GF-D8 (cell line): ENCODE measurements at regions not wholly inside any gene's neighbourhood (a gene's known extent, or its start where the extent isn't known, plus 50 kb on each side); places are given as distances from the start of the nearest gene placed in this dataset.
"Not testable (repeated sequence)": the region's sequence is repeated elsewhere in the genome, so short reads cannot be mapped to it uniquely, and the experiment has no call there.

Experiments used
- DNase-seq: peaks from one replicate; lab custom pipeline; 2025; lab: John Stamatoyannopoulos, UW

DNA sequence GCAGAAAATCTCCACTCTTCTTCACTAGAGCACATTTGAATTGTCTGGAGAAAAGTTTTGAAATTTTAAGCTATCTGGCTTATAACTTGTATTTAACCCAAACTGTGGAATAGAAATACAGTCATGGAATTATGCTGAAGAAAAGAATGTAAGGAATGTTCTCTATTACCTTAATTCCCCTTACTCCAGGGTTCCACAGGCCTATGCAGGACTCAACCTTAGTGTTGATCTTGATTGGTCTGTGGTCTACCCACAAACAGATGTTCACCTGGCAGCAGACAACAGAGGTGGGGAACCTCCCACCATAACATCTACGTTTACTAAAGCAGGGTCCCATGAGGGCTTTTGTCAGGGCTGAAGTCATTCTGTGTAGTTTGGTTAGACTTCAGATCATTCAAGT is 189.3 kb upstream of the GPRIN3 start:
- DNase-seq, result no peak

DNA sequence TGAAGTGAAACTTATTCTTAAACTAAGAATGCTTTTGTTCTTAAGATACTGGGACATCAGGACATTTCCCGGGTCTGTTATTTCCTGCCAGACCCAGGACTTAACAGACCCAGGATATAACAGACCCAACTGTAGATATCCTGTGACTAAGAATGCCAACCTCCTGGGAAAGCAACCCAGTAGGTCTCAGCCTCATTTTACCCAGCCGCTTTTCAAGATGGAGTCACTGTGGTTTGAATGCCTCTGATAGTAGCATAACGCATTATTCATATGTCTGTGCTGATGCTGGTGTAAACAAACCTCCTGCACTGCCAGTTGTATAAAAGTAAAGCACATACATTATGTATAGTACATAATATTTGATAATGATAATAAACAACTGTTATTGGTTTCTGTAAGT is 185.8 kb upstream of the GPRIN3 start:
- DNase-seq, result no peak

DNA sequence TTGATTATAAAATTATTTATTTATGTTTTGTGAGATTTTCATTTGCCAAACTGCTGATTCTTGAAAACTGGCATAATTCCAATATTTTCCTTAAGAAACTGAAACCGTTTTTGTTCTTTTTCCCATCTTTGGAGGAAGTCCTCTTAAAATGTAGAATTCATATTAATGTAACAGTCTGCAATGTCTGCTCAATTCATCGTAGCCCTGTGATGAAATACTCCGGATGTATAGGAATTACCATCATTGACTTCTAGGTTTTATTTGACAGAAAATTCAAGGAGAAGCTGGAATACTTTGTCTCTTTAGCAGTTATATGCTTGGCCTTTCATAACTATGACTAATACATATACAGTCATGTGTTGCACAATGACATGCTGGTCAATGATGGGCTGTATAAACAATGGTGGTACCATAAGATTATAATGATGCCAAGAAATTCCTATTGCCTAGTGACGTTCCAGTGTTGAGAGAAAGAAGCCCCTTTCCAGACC is 185.0 kb upstream of the GPRIN3 start:
- no peak for DNase-seq

DNA sequence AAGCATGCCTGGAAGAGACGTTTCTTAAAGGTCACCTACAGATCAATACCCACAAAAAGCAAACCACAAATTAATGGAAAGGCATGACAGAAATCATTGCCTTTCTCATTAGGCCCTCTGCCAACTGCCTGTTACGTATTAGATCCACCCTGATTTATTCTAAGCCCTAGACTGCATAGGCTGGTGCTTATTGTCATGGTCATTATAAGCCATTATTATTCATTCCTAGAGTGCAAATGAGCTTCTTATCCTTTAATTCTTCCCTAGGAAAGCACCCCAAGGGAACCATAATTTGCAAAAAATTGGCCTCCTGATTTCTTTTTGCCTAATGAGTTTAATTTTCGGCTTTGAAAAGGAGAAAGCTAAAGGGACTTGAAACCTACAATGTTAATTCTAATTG is 184.2 kb upstream of the GPRIN3 start:
- no peak for DNase-seq

DNA sequence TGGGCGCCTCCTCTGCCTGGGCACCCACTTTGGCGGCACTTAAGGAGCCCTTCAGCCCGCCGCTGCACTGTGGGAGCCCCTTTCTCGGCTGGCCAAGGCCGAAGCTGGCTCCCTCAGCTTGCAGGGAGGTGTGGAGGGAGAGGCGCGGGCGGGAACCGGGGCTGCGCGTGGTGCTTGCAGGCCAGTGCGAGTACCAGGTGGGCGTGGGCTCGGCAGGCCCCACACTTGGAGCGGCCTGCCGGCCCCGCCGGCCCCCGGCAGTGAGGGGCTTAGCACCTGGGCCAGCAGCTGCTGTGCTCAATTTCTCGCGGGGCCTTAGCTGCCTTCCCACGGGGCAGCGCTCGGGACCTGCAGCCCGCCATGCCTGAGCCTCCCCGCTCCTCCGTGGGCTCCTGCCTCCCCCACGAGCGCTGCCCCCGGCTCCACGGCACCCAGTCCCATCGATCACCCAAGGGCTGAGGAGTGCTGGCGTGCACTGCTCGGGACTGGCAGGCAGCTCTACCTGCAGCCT is 182.4 kb upstream of the GPRIN3 start:
- not testable (repeated sequence) for DNase-seq

DNA sequence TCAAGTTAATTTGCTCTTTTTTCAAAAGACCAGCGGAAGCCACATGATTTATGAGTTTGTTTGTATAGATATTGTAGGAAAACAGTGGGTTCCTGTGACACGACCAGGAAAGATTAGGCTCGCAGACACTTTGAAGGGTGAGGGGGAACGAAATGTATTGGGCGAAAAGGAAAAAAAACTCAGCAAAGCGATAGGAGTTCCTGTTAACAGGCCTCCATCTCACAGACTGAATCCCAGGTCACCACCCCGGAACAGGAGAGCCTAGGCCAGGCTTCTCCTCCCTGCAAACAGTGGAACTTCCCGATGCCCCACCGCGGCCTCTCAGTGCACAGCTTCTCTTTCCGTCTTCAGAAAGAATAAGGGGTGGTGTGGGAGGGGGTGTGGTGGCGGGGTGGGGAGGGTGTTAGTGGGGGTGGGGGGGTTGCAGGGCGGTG is 181.8 kb upstream of the GPRIN3 start:
- no peak for DNase-seq

DNA sequence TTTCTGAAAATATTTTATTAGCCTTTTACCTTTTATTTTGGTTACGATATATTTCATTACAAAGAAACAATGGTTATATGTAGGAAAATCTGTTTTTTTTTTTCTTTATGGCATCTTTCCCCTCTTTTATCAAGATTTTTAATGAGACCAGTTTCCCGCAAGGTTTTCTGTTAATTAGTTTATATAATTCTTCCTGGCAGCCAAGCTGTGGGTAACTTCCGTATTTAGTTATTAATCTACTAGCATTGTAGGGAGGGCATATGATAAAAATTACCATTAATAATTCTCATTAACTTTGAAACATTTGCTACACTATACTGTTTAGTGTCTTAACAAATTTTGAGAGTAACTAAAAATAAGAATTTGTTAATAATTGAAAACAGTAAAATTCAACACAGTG is 181.1 kb upstream of the GPRIN3 start:
- DNase-seq, result no peak

DNA sequence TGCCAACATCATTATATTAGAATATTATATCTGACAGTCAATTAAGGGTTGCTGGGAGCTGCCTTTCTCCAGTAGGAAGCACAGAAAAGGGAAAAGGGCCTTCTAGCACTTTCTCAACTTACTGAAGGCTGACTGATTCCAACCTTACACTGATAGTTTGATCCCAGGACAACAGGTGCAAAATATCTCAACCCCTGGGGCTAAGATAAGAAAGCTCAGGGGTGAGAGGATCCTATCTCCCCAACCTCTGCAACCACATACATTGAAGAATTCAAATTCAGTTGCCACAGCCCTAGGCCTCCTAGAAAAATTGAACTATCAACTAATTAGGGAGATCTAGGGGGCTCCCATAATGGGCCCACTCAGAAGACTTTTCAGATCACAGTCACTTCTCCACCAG is 179.1 kb upstream of the GPRIN3 start:
- no peak for DNase-seq

DNA sequence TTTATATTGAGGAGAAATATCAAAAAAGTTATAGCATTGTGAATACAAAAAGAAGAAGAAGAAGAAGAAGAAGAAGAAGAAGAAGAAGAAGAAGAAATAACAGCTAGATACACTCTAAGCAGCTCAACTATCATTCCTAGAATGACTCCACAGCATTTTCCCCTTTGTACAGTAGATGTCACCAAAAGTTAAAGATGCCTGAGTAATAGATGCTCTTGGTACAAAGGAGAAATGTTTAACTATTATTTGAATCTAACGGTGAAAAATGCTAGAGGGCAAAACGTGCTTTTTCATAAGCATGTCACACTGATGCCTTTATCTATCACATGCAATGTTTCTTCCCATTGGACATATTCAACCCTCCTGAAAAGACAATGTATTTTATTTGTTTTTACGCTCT is 178.4 kb upstream of the GPRIN3 start:
- no peak for DNase-seq

DNA sequence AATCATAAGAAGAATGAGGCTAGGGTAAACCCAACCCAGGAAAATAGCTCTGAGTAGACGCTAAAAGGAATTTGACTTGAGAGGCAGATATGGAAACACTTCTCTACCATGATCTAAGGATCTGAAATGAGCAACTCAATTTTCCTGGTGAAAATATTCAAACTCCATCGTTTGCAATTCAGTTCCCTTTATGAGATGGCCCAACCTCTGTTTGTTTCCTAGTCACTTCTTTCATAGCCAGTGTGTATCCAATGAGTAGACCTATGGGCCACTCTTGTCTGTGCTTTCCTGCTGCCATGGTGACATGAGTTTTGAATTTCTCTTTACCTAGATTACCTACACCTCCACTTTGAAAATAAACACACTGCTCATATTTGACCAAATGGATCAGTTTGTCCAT is 176.2 kb upstream of the GPRIN3 start:
- no peak for DNase-seq

DNA sequence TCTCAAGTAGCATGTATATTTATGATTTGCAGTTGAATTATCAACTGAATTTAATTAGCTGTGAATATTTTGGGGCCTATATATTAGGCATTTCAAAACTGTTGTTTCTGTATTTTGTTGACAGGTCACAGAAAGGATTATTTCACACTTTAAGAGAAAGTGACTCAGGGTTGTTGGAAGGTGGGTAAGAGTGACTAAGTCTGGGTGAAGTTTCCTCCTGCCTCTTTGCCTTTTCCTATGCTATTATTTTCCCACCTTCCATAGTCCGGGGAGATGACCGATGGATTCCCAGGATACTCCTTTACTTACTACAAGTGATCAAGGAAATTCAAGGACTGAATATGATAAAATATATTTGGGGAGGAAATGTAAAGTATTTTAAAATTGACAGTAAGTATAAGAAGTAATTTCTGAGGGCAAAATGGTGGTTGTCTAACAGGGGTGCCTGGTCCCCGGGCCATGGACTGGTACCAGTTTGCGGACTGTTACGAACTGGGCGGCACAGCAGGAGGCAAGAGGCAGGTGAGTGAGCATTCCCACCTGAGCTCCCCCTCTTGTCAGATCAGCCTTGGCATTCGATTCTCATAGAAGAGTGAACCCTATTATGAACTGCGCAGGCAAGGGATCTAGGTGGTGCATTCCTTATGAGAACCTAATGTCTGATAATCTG is 175.5 kb upstream of the GPRIN3 start:
- no peak for DNase-seq

DNA sequence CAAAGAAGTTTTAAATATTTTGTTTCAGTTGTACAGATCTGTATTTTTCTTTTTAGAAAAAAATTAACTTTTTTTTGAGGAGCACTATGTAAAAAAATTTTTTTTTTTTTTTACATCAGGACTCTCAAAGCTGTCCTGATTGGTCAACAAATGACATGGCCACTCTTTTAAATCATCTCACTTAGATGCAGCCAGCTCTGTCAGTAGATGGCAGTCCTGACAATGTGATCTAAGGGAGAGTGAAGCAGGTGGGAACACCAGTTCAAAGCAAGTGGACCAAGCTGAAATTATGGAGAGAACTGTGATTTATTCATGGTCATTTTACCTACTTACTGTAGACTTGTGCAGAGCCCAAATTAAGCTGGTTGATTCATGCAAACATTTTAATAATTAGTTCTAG is 174.7 kb upstream of the GPRIN3 start:
- peak; percentile 3 for DNase-seq

DNA sequence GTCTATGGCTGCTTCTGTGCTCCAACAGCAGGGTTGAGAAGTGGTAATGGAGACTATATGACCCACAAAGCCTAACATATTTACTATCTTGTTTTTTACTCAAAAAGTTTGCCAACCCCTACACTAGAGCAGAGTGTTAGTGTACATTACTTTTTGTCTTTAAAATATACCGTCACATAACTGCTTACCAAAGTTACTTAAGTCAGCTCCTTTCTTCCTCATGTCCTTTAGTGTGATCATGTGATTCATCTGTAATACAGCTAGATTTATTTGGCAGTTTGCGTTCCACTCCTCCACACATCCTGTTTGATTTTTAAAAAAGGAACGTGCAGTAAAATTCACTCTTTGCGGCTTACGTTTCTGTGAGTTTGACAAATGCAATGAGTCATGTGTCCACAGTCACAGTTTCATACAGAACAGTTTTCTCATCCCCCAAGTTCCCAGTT is 162.4 kb upstream of the GPRIN3 start:
- no peak for DNase-seq

DNA sequence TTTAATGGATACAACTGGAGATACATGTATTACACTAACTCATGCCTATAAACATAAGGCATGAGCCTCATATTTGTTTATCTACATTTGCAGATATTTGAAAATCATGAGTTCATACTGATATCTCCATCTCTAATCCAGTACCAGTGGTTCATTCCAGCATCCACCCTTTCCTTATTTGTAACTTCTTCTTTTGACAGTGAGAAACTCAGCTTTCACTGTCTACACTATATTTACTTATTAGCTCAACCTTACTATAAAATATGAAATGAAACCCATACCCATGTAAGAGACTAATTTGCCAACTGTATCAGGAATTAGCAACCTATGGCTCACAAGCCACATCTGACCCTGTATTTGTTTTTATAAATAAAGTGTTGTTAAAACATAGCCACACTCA is 161.9 kb upstream of the GPRIN3 start:
- DNase-seq, result no peak

DNA sequence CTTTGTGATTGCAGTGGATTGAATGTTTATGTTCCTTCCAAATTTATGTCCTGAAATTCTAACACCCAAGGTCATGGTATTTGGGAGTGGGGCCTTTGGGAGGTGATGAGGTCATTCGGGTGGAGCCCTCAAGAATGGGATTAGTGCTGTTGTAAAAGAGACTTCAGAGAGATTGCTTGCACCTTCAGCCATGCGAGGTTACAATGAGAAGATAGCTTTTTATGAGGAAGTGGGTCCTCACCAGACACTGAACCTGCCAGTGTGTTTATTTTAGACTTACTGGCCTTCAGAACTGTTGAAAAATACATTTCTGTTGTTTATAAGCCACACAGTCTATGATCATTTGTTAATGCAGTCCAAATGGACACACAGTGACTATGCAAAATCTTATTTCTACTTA is 161.0 kb upstream of the GPRIN3 start:
- DNase-seq, result no peak

DNA sequence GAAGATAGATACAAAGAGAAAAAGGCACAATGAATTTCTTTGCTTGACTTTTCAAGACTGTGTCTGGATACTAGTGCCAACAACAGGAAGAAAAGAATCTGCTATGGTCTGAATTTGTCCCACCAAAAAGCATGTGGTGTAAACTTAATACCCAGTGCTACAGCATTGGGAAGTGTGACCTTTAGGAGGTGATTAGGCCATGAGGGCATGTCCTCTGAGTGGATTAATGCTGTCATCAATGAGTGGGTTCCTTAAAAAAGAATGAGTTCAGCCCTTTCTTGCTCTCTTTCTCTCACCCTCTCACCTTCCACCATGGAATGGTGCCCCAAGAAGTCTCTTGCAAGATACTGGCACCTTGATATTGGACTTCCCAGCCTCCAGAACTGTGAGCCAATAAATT is 155.7 kb upstream of the GPRIN3 start:
- no peak for DNase-seq

DNA sequence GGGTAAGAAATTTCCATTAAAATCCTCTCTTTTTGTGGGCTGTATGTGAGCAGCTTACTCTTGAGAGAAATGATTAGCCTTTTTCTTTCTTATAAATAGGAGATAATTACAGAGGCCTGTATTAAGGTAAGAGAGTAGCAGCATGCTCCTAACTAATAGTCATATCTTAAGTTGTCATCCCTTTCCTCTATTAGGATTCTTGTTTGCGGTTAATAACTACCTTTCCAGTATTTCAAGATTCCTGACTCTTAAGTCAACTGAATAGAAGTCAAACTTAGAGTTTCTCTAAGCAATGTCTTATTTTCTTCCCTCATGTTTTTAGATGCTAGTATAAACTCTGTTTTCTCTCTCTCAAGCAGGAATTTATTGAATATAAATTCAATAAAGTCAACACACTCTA is 139.9 kb upstream of the GPRIN3 start:
- DNase-seq, result no peak

DNA sequence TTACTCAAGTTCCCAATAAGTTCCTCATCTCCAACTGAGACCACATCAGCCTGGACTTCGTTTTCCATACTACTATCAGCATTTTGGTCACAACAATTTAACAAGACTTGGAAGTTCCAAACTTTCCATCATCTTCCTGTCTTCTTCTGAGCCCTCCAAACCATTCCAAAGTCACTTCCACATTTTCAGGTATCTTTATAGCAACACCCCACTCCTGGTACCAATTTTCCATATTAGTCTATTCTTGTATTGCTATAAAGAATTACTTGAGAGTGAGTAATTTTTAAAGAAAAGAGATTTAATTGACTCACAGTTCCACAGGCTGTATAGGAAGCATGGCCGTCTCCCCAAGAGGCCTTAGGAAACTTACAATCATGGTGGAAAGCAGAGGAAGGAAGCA is 138.6 kb upstream of the GPRIN3 start:
- no peak for DNase-seq

DNA sequence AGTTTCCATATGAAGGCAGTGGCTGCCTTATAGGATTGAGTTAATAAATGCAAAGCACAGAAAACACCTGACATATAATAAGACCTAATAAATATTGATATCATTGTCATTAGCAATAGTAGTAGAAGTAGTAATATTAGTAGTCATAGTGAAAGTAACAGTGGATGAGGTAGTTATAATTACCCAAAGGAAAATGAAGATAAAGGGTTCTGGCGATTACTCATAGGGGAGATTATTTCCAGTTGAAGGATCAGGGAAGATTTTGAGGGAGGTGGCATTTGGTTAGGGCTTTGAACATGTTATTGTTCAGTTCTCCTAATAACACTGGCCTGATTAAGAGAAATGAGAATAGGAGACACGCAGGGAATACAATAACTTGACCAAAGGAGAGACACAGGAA is 131.9 kb upstream of the GPRIN3 start:
- DNase-seq, result no peak

DNA sequence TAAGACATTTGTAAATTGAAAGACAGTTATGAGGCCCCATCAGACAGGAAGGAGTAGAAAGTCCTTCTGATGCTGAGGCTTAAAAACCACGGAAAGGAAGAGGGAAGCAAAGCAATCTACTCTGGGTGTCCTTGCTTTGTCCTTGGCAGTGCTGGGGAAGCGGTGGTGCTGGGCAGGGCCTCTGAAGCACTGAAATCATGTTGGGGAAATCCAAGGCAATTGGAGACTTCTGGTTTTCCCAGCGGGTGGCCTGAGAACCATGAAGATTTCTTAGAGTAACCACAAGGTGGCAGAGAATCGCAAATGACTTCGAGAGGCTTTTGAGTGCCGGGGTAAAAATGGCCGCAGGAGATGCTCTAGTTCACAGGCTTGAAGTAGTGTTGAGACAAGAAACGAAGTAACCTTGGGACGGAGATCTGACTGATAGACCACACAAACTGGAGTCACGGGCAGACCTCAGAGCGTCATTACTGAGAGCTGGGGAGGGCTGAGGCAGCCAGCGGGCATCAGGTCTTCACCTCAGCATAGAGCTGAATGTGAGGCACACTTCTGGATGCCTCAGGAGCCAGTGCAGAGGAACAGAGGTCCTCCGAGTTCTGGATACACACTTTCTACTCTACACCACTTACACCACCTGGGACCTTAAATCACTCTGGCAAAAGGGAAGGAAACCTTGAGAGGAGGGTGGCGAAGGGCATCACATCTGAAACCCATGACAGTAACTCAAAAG is 130.7 kb upstream of the GPRIN3 start:
- no peak for DNase-seq

DNA sequence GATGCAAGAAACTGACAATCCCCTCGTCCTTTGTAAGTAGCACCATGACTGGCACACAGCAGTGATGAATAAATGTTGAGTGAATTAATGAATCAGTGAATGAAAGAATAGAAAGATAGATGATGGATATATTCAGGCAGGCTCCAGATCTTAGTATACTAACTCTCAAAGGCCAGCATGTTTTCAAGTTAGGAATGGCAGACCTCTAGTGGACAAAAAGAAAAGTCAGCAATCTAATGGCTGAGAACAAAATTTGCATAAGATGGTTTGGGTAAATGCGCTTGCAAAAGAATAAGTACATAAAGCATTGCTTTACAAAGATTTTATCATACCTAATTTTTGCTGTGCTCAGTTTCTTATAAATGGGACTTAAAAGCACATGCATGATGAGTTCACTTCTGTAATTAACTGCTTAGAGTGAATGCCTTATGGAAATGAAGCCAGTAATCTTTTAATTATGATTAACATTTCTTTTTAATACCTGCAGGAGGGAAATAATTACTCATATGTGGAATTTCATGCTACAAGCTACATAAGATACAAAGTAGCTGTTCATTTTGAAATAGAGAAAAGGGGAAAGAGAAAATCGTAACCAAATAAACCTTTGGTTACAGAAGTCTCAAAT is 126.9 kb upstream of the GPRIN3 start:
- no peak for DNase-seq

DNA sequence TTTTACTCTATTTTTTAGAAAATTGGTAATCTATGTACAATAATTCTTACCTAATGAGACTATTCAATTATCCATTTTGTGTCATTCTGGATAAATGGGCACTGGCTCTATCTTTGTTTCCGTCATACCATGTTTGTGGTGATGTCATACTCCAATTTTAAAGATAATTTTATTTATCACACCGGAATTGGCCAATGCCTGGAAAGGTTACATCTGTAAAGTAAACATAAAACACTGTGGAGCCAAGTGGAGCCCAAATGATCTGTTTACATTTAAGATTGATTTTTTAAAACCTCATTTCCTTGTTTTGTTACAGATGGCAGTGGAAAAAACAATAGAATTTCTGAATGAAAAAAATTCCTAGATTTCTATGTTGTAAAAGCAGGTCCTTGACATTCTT is 120.2 kb upstream of the GPRIN3 start:
- DNase-seq, result no peak

DNA sequence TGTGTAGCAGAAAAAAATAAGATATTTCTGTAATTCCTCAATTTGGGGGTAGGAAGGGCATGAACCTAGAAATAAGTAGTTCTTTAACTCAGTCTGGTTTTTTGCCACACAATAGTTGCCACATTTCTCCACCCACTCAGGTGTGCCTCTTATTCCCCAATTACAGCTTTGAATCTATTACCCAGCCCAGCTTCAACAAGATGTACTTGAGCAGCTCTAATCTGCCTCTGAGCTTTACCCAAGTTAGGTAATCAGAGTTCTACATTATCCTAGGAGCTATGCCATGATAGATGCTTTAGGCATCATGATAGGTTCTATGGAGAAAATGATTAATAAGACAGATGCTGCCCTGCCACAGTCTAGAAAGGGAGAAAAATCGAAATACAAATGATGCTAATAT is 117.4 kb upstream of the GPRIN3 start:
- DNase-seq, result no peak
